Panc1 (cell line): ENCODE measurements at regions not wholly inside any gene's neighbourhood (a gene's known extent, or its start where the extent isn't known, plus 50 kb on each side); places are given as distances from the start of the nearest gene placed in this dataset.

ENCODE experiments used
- ATAC-seq: fragments of 200-7000 bp; cut with Tn5 transposase; 2 replicates; pipeline ENCODE4 v1.9.1; 2020; ENCODE audit warnings: mild to moderate bottlenecking, moderate library complexity
- BruUV-seq: library from RNA; stranded (reverse); fragments of 400-500 nt; replicated peaks from 2 replicates; lab custom pipeline; 2021; lab: Mats Ljungman, UMichigan
- CTCF ChIA-PET: fragments of 300-600 bp; sonication (Branson Sonifier 250); formaldehyde crosslinking; loops from one replicate; lab custom pipeline; 2022; ENCODE audit warnings: antibody characterized with exemption; lab: Charles Lee
- POLR2A ChIA-PET: fragments of 300-600 bp; sonication (Branson Sonifier 250); formaldehyde crosslinking; loops from one replicate; lab custom pipeline; 2022; ENCODE audit warnings: antibody characterized with exemption; lab: Charles Lee
- DNase-seq: peaks from one replicate; pipeline ENCODE4 v3.0.0-alpha.2; 2010; ENCODE audit warnings: low read depth, low spot score
- H3K27ac ChIP-seq: 2 replicates; pipeline ENCODE4 v1.5.1; 2011; ENCODE audit warnings: mild to moderate bottlenecking, low read length, inconsistent platforms
- H3K27me3 ChIP-seq: fragments of 200-500 bp; sonication (Bioruptor generic); 2 replicates; pipeline ENCODE4 v1.6.0; 2014; ENCODE audit warnings: low read length, inconsistent platforms; ENCODE audit not compliant: control insufficient read depth, insufficient read depth
- H3K36me3 ChIP-seq: fragments of 200-500 bp; sonication (Bioruptor generic); 2 replicates; pipeline ENCODE4 v1.5.1; 2014; ENCODE audit warnings: inconsistent platforms, mild to moderate bottlenecking, low read length, moderate library complexity; ENCODE audit not compliant: control insufficient read depth, insufficient read depth
- H3K4me1 ChIP-seq: 2 replicates; pipeline ENCODE4 v1.5.1; 2011; ENCODE audit warnings: inconsistent platforms, mild to moderate bottlenecking, low read length, moderate library complexity; ENCODE audit not compliant: control insufficient read depth, insufficient read depth
- H3K4me3 ChIP-seq, 2 experiments: 2 replicates each; pipeline ENCODE4 v1.5.1; 2011 to 2012; ENCODE audit warnings: low read depth in 2 of 2, low read length in 2 of 2, mild to moderate bottlenecking in 2 of 2, inconsistent platforms in 1 of 2, moderate library complexity in 1 of 2
- H3K9me3 ChIP-seq: fragments of 200-500 bp; sonication (Bioruptor generic); 2 replicates; pipeline ENCODE4 v1.5.1; 2014; ENCODE audit warnings: low read depth, mild to moderate bottlenecking, inconsistent platforms, low read length, moderate library complexity; ENCODE audit not compliant: control insufficient read depth, insufficient read depth
- POLR2AphosphoS5 ChIP-seq: IDR thresholded peaks from 2 replicates; pipeline ENCODE4 v1.6.1; 2012; ENCODE audit warnings: mild to moderate bottlenecking, low read depth, low read length, moderate library complexity
- SIN3A ChIP-seq: IDR thresholded peaks from 2 replicates; pipeline ENCODE4 v1.6.1; 2012; ENCODE audit warnings: low read depth, mild to moderate bottlenecking, low read length, moderate library complexity, borderline replicate concordance; ENCODE audit not compliant: insufficient read depth
- TCF7L2 ChIP-seq: IDR thresholded peaks from 2 replicates; pipeline ENCODE4 v1.6.1; 2011; ENCODE audit warnings: mild to moderate bottlenecking, low read depth, low read length, inconsistent platforms
- in situ Hi-C: cut with HindIII; loops from 2 replicates; pipeline ENCODE4 v1.10.0; 2016; ENCODE audit warnings: low sequenced_read_pairs, low pct_unique_long_range_greater_than_20kb
- intact Hi-C: fragments of 100-400 bp; cut with micrococcal nuclease; formaldehyde crosslinking; loops from one replicate; pipeline ENCODE4 v1.10.0; 2022; ENCODE audit not compliant: unreplicated experiment
- TF ChIP-seq, protein P1 (sequence below), 2 experiments: IDR thresholded peaks; 2 replicates each; pipeline ENCODE4 v1.6.1; 2011 to 2012; ENCODE audit warnings: low read depth in 2 of 2, control low read depth in 1 of 2, low read length in 1 of 2, mild to moderate bottlenecking in 1 of 2, moderate library complexity in 1 of 2; ENCODE audit not compliant: insufficient read depth in 1 of 2
- TF ChIP-seq, protein P2 (sequence below): fragments of 450-650 bp; IDR thresholded peaks from 2 replicates; pipeline ENCODE4 v1.5.1; 2017; ENCODE audit warnings: mild to moderate bottlenecking

DNA sequence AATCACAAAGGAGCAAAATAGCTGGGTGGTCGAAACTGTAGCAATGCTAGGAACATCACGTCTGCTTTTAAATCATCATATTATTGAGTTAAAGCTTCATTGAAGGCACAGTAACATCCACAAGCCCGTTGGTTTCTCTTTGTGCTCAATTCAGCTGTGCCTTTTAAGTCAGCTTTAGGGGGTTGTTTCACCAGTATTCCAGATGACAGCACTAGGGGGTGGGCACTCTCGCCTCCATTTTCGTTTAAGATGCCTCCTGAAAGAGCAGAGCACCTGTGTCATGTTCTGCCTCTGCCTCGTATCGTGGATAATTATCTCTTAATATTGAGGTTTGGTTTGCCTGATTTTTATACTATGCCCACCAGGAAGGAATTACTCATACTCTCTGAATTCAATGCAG is 139.8 kb upstream of the PTBP2 start:
- no peaks in the 10 kb centered on the region for H3K4me1 ChIP-seq
- in situ Hi-C loops = no loop called here
- H3K27ac ChIP-seq = no peak overlapping the region
- H3K9me3 ChIP-seq = no peaks in the 10 kb centered on the region
- intact Hi-C loops = no loop called here
- ChIA-PET POLR2A (no interaction called here), CTCF (no interaction called here)
- no peak overlapping the region for H3K4me3 ChIP-seq
- no TSS peak for BruUV-seq
- ATAC-seq (no peak), DNase-seq (no peak)
- TF ChIP-seq POLR2AphosphoS5 (no peak), TCF7L2 (no peak), SIN3A (no peak)
- TF ChIP-seq, protein P1, sequence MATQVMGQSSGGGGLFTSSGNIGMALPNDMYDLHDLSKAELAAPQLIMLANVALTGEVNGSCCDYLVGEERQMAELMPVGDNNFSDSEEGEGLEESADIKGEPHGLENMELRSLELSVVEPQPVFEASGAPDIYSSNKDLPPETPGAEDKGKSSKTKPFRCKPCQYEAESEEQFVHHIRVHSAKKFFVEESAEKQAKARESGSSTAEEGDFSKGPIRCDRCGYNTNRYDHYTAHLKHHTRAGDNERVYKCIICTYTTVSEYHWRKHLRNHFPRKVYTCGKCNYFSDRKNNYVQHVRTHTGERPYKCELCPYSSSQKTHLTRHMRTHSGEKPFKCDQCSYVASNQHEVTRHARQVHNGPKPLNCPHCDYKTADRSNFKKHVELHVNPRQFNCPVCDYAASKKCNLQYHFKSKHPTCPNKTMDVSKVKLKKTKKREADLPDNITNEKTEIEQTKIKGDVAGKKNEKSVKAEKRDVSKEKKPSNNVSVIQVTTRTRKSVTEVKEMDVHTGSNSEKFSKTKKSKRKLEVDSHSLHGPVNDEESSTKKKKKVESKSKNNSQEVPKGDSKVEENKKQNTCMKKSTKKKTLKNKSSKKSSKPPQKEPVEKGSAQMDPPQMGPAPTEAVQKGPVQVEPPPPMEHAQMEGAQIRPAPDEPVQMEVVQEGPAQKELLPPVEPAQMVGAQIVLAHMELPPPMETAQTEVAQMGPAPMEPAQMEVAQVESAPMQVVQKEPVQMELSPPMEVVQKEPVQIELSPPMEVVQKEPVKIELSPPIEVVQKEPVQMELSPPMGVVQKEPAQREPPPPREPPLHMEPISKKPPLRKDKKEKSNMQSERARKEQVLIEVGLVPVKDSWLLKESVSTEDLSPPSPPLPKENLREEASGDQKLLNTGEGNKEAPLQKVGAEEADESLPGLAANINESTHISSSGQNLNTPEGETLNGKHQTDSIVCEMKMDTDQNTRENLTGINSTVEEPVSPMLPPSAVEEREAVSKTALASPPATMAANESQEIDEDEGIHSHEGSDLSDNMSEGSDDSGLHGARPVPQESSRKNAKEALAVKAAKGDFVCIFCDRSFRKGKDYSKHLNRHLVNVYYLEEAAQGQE (IDR thresholded peaks at IDR 0.05; ENCODE audit: insufficient read depth in 1 of 2, low read depth in 2 of 2, low read length in 1 of 2) = no peak
- TF ChIP-seq, protein P2, sequence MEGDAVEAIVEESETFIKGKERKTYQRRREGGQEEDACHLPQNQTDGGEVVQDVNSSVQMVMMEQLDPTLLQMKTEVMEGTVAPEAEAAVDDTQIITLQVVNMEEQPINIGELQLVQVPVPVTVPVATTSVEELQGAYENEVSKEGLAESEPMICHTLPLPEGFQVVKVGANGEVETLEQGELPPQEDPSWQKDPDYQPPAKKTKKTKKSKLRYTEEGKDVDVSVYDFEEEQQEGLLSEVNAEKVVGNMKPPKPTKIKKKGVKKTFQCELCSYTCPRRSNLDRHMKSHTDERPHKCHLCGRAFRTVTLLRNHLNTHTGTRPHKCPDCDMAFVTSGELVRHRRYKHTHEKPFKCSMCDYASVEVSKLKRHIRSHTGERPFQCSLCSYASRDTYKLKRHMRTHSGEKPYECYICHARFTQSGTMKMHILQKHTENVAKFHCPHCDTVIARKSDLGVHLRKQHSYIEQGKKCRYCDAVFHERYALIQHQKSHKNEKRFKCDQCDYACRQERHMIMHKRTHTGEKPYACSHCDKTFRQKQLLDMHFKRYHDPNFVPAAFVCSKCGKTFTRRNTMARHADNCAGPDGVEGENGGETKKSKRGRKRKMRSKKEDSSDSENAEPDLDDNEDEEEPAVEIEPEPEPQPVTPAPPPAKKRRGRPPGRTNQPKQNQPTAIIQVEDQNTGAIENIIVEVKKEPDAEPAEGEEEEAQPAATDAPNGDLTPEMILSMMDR = no peak
- H3K36me3 ChIP-seq = no peaks in the 10 kb centered on the region
- H3K27me3 ChIP-seq = no peaks in the 10 kb centered on the region

DNA sequence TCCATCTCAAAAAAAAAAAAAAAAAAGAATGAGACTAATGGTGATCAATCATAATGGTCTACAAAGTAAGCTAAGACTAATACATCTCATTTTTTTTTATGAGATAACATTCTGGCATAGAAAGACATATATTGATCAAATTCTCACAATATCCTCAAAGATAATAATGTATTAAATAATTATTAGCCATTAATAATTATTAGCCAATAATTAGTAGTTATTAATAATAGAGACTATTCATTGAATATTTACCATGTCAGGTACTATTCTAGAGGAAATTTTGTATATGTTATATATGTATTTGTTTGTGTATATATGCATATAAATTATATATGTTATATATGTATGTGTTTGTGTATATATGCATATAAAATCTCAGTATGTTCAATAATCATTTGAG is 137.7 kb upstream of the PTBP2 start:
- Histone ChIP-seq H3K27me3 (no peaks in the 10 kb centered on the region), H3K4me3 (no peak overlapping the region), H3K9me3 (no peaks in the 10 kb centered on the region), H3K27ac (no peak overlapping the region), H3K4me1 (no peaks in the 10 kb centered on the region), H3K36me3 (no peaks in the 10 kb centered on the region)
- intact Hi-C loops (no loop called here), in situ Hi-C loops (no loop called here)
- ChIA-PET POLR2A (interaction anchor here (0.7 kb wide), 1 partner anchor 13 kb away, joined by 5 read pairs; no protein-coding TSS in a partner anchor), CTCF (no interaction called here)
- ATAC-seq = no peak
- DNase-seq = no peak
- BruUV-seq = no TSS peak
- no peak for TF ChIP-seq SIN3A
- TF ChIP-seq, protein P1 (IDR thresholded peaks at IDR 0.05; ENCODE audit: insufficient read depth in 1 of 2, low read depth in 2 of 2, low read length in 1 of 2) = no peak
